ENCODE measurements at regions not wholly inside any gene's neighbourhood (a gene's known extent, or its start where the extent isn't known, plus 50 kb on each side); places are given as distances from the start of the nearest gene placed in this dataset.

DNA sequence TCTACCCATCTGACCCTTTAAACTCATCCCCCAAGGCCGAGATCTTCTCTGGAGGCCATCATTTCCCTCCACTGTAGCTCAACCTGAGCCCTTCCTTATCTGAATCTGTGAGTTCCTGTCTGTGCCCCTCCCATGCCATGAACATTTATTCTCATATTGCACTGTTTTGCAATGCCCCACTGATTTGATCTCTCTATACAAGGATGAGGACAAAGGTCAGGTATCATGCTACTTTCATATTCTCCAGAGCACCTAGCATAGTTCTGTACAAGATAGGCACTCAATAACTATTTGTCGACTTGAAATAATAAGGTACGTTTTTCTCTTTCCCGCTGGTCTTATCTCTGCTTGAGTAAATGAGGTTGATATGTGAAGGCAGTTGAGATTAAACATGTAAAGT lies 135.5 kb downstream of the KLF5 start:
- intact Hi-C loops (cut with DNase I) = no loop called here
- TF ChIP-seq, protein P1, sequence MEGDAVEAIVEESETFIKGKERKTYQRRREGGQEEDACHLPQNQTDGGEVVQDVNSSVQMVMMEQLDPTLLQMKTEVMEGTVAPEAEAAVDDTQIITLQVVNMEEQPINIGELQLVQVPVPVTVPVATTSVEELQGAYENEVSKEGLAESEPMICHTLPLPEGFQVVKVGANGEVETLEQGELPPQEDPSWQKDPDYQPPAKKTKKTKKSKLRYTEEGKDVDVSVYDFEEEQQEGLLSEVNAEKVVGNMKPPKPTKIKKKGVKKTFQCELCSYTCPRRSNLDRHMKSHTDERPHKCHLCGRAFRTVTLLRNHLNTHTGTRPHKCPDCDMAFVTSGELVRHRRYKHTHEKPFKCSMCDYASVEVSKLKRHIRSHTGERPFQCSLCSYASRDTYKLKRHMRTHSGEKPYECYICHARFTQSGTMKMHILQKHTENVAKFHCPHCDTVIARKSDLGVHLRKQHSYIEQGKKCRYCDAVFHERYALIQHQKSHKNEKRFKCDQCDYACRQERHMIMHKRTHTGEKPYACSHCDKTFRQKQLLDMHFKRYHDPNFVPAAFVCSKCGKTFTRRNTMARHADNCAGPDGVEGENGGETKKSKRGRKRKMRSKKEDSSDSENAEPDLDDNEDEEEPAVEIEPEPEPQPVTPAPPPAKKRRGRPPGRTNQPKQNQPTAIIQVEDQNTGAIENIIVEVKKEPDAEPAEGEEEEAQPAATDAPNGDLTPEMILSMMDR (IDR thresholded peaks at IDR 0.05) = no peak
- Histone ChIP-seq H3K27me3 (ENCODE audit: insufficient read depth in 3 of 3, low read length in 2 of 3) (no peaks in the 10 kb centered on the region), H3K36me3 (ENCODE audit: insufficient read depth in 1 of 2, low read depth in 1 of 2) (no peaks in the 10 kb centered on the region), H3K4me3 (no peak overlapping the region), H3K4me1 (no peaks in the 10 kb centered on the region), H3K27ac (no peak overlapping the region), H3K9me3 (no peaks in the 10 kb centered on the region)
- 84 to 88% (median 88%) methylated on average over 4 of the region's 4 CpGs for WGBS, 3 donors
- DNase-seq = no peak
- ATAC-seq = no peak

DNA sequence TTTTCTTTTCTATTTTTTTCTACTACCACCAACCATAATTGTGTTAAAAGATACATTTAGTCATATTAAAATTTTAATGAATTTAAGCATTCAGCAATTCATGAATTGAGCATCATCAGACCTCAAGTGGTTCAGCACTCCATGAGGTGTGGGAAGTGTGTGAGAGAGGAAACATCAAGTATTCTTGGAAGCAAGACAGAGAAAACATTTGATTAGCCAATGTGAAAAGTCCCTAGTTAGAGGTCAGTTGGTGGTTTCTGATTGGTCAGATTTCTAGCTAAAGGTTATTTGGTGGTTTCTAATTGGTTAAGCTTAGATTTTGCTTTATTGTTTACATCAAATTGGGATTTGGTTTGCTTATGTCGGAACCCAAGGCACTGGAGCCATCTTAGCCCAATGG lies 134.7 kb downstream of the KLF5 start:
- intact Hi-C loops (cut with DNase I) = no loop called here

GRCh38 chr13:73190477-73190876 lies 131.7 kb downstream of the KLF5 start:
- Histone ChIP-seq H3K4me1 (no peaks in the 10 kb centered on the region), H3K27ac (no peak overlapping the region), H3K4me3 (no peak overlapping the region), H3K9me3 (no peaks in the 10 kb centered on the region), H3K27me3 (ENCODE audit: insufficient read depth in 3 of 3, low read length in 2 of 3) (no peaks in the 10 kb centered on the region), H3K36me3 (ENCODE audit: insufficient read depth in 1 of 2, low read depth in 1 of 2) (no peaks in the 10 kb centered on the region)
- TF ChIP-seq, protein P1 (IDR thresholded peaks at IDR 0.05) = no peak
- intact Hi-C loops (cut with DNase I) = no loop called here
- 18 to 25% (median 20%) methylated on average over 5 of the region's 5 CpGs for WGBS, 3 donors
- no peak for ATAC-seq
- no peak for DNase-seq

More for the DNA sequence above, 134.7 kb downstream of the KLF5 start:
- WGBS, 3 donors = 98 to 100% (median 100%) methylated on average over 1 of the region's 1 CpG
- Histone ChIP-seq H3K27ac (no peak overlapping the region), H3K9me3 (no peaks in the 10 kb centered on the region), H3K36me3 (ENCODE audit: insufficient read depth in 1 of 2, low read depth in 1 of 2) (no peaks in the 10 kb centered on the region), H3K27me3 (ENCODE audit: insufficient read depth in 3 of 3, low read length in 2 of 3) (no peaks in the 10 kb centered on the region), H3K4me1 (no peaks in the 10 kb centered on the region), H3K4me3 (no peak overlapping the region)
- TF ChIP-seq, protein P1 (IDR thresholded peaks at IDR 0.05) = no peak
- DNase-seq = no peak
- ATAC-seq = no peak

GRCh38 chr13:73189776-73190175 lies 131.0 kb downstream of the KLF5 start:
- Histone ChIP-seq H3K27ac (no peak overlapping the region), H3K4me3 (no peak overlapping the region), H3K27me3 (ENCODE audit: insufficient read depth in 3 of 3, low read length in 2 of 3) (no peaks in the 10 kb centered on the region), H3K36me3 (ENCODE audit: insufficient read depth in 1 of 2, low read depth in 1 of 2) (no peaks in the 10 kb centered on the region), H3K9me3 (no peaks in the 10 kb centered on the region), H3K4me1 (no peaks in the 10 kb centered on the region)
- intact Hi-C loops (cut with DNase I) = no loop called here
- no peak for DNase-seq
- ATAC-seq = no peak
- TF ChIP-seq, protein P1 (IDR thresholded peaks at IDR 0.05) = no peak
- 65 to 69% (median 65%) methylated on average over 8 of the region's 8 CpGs for WGBS, 3 donors

- WGBS, 3 donors = 55 to 64% (median 58%) methylated on average over 2 of the region's 2 CpGs
- Histone ChIP-seq H3K27me3 (ENCODE audit: insufficient read depth in 3 of 3, low read length in 2 of 3) (no peaks in the 10 kb centered on the region), H3K36me3 (ENCODE audit: insufficient read depth in 1 of 2, low read depth in 1 of 2) (no peaks in the 10 kb centered on the region), H3K27ac (no peak overlapping the region), H3K4me1 (no peaks in the 10 kb centered on the region), H3K9me3 (no peaks in the 10 kb centered on the region), H3K4me3 (no peak overlapping the region)
- intact Hi-C loops (cut with DNase I) = no loop called here
- ATAC-seq (no peak), DNase-seq (no peak)
- TF ChIP-seq, protein P1 (IDR thresholded peaks at IDR 0.05) = no peak
These were observed 130.6 kb downstream of the KLF5 start for GRCh38 chr13:73189362-73189761.
